ENCODE measurements at regions not wholly inside any gene's neighbourhood (a gene's known extent, or its start where the extent isn't known, plus 50 kb on each side); places are given as distances from the start of the nearest gene placed in this dataset.

DNA sequence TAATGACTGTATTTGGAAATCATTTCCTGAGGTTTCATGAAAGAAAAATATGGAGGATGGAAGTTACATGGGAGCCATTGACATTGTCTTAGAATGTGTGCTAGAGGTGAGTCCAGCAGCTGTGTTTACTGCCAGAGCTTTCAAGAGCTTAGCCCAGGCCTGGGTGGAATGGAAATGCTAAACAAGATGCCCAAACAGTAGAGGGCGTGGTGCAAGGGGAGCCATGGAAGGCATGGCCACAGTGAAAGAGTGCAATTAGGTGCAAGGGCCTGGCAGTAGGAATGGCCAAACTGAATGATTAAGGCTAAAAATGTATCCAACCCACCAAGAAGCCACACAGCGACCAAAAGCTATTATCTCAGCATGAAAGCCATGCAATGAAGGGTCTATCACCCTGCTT is 257.7 kb upstream of the NR2F2 start:
- Mint-ChIP-seq H3K36me3 (no peaks in the 10 kb centered on the region), H3K4me1 (no peaks in the 10 kb centered on the region), H3K27me3 (ENCODE audit: low read depth) (peaks cover 19% of the 10 kb centered on the region), H3K27ac (no peak overlapping the region), H3K9me3 (no peaks in the 10 kb centered on the region), H3K4me3 (no peak overlapping the region)
- no peak for TF ChIP-seq ATF6 (CRISPR knock-in tag; IDR thresholded peaks at IDR 0.05)
- ChIA-PET CTCF (no interaction called here), POLR2A (no interaction called here)
- DNase-seq (ENCODE audit: low spot score) (no peak), ATAC-seq (peak; percentile 36; the same call in 1 of the 2 replicates)

DNA sequence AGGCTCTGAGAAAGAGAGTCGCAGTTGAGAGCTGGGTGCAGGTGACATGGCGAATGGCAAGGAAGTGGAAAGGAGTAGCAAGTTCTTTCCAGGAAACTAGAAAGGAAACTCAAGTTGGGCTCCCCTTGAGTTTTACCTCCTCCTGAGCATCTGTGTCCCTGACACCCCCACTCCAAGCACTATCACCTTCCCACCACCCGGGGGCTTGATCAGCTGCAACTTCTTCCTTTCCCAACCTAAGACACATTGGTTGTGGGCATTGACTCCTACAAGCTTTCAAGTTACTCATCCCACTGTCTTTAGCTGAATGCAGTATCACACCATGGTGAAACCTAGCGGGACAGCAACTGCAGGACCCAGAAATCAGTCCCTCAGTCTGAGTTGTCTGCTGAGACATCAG is 256.6 kb upstream of the NR2F2 start:
- POLR2A ChIA-PET = no interaction called here
- CTCF ChIA-PET = no interaction called here
- peaks cover 26% of the 10 kb centered on the region for H3K27me3 Mint-ChIP-seq (ENCODE audit: low read depth)
- H3K9me3 Mint-ChIP-seq = no peaks in the 10 kb centered on the region
- no peaks in the 10 kb centered on the region for H3K36me3 Mint-ChIP-seq
- no peak overlapping the region for H3K4me3 Mint-ChIP-seq
- ATAC-seq (no peak), DNase-seq (ENCODE audit: low spot score) (no peak)
- H3K27ac Mint-ChIP-seq = no peak overlapping the region
- TF ChIP-seq PRRX2 (CRISPR knock-in tag; IDR thresholded peaks at IDR 0.05) = no peak
- TF ChIP-seq, protein P1, sequence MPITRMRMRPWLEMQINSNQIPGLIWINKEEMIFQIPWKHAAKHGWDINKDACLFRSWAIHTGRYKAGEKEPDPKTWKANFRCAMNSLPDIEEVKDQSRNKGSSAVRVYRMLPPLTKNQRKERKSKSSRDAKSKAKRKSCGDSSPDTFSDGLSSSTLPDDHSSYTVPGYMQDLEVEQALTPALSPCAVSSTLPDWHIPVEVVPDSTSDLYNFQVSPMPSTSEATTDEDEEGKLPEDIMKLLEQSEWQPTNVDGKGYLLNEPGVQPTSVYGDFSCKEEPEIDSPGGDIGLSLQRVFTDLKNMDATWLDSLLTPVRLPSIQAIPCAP (CRISPR knock-in tag; IDR thresholded peaks at IDR 0.05) = no peak
- no peak for TF ChIP-seq FOXJ3 (CRISPR knock-in tag; IDR thresholded peaks at IDR 0.05; ENCODE audit: borderline replicate concordance)
- TF ChIP-seq OVOL2 (CRISPR knock-in tag; IDR thresholded peaks at IDR 0.05; ENCODE audit: borderline replicate concordance) = no peak
- TF ChIP-seq, protein P2, sequence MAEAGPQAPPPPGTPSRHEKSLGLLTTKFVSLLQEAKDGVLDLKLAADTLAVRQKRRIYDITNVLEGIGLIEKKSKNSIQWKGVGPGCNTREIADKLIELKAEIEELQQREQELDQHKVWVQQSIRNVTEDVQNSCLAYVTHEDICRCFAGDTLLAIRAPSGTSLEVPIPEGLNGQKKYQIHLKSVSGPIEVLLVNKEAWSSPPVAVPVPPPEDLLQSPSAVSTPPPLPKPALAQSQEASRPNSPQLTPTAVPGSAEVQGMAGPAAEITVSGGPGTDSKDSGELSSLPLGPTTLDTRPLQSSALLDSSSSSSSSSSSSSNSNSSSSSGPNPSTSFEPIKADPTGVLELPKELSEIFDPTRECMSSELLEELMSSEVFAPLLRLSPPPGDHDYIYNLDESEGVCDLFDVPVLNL (CRISPR knock-in tag; IDR thresholded peaks at IDR 0.05; ENCODE audit: borderline replicate concordance, low read depth) = no peak
- no peak for TF ChIP-seq MAX (CRISPR knock-in tag; IDR thresholded peaks at IDR 0.05)
- H3K4me1 Mint-ChIP-seq = no peaks in the 10 kb centered on the region

GRCh38 chr15:96075895-96076294 is 254.6 kb upstream of the NR2F2 start:
- H3K4me1 Mint-ChIP-seq = no peaks in the 10 kb centered on the region
- no peaks in the 10 kb centered on the region for H3K9me3 Mint-ChIP-seq
- POLR2A ChIA-PET = no interaction called here
- no peak overlapping the region for H3K27ac Mint-ChIP-seq
- H3K36me3 Mint-ChIP-seq = no peaks in the 10 kb centered on the region
- DNase-seq (ENCODE audit: low spot score) = no peak
- no peak for ATAC-seq
- H3K4me3 Mint-ChIP-seq = no peak overlapping the region
- peaks cover 37% of the 10 kb centered on the region for H3K27me3 Mint-ChIP-seq (ENCODE audit: low read depth)
- CTCF ChIA-PET = no interaction called here
- TF ChIP-seq ZNF396 (CRISPR knock-in tag; IDR thresholded peaks at IDR 0.05; ENCODE audit: borderline replicate concordance) (no peak), ETV6 (CRISPR knock-in tag; IDR thresholded peaks at IDR 0.05) (no peak), SP1 (CRISPR knock-in tag; conservative IDR thresholded peaks at IDR 0.05) (no peak), GTF2I (CRISPR knock-in tag; conservative IDR thresholded peaks at IDR 0.05) (no peak), MXD4 (CRISPR knock-in tag; IDR thresholded peaks at IDR 0.05; ENCODE audit: borderline replicate concordance) (no peak), TCF7 (CRISPR knock-in tag; IDR thresholded peaks at IDR 0.05; ENCODE audit: low read depth) (no peak), NFYB (CRISPR knock-in tag; conservative IDR thresholded peaks at IDR 0.05; ENCODE audit: low read depth) (no peak), CREM (CRISPR knock-in tag; IDR thresholded peaks at IDR 0.05) (no peak), ZNF232 (CRISPR knock-in tag; IDR thresholded peaks at IDR 0.05) (no peak), FOXJ3 (CRISPR knock-in tag; IDR thresholded peaks at IDR 0.05; ENCODE audit: borderline replicate concordance) (no peak), ZNF416 (CRISPR knock-in tag; IDR thresholded peaks at IDR 0.05) (no peak), ESRRA (CRISPR knock-in tag; IDR thresholded peaks at IDR 0.05; ENCODE audit: borderline replicate concordance) (no peak)
- TF ChIP-seq, protein P3, sequence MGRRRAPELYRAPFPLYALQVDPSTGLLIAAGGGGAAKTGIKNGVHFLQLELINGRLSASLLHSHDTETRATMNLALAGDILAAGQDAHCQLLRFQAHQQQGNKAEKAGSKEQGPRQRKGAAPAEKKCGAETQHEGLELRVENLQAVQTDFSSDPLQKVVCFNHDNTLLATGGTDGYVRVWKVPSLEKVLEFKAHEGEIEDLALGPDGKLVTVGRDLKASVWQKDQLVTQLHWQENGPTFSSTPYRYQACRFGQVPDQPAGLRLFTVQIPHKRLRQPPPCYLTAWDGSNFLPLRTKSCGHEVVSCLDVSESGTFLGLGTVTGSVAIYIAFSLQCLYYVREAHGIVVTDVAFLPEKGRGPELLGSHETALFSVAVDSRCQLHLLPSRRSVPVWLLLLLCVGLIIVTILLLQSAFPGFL (CRISPR knock-in tag; IDR thresholded peaks at IDR 0.05; ENCODE audit: borderline replicate concordance) = no peak
- TF ChIP-seq, protein P4, sequence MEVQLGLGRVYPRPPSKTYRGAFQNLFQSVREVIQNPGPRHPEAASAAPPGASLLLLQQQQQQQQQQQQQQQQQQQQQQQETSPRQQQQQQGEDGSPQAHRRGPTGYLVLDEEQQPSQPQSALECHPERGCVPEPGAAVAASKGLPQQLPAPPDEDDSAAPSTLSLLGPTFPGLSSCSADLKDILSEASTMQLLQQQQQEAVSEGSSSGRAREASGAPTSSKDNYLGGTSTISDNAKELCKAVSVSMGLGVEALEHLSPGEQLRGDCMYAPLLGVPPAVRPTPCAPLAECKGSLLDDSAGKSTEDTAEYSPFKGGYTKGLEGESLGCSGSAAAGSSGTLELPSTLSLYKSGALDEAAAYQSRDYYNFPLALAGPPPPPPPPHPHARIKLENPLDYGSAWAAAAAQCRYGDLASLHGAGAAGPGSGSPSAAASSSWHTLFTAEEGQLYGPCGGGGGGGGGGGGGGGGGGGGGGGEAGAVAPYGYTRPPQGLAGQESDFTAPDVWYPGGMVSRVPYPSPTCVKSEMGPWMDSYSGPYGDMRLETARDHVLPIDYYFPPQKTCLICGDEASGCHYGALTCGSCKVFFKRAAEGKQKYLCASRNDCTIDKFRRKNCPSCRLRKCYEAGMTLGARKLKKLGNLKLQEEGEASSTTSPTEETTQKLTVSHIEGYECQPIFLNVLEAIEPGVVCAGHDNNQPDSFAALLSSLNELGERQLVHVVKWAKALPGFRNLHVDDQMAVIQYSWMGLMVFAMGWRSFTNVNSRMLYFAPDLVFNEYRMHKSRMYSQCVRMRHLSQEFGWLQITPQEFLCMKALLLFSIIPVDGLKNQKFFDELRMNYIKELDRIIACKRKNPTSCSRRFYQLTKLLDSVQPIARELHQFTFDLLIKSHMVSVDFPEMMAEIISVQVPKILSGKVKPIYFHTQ (CRISPR knock-in tag; IDR thresholded peaks at IDR 0.05) = no peak
- TF ChIP-seq, protein P5, sequence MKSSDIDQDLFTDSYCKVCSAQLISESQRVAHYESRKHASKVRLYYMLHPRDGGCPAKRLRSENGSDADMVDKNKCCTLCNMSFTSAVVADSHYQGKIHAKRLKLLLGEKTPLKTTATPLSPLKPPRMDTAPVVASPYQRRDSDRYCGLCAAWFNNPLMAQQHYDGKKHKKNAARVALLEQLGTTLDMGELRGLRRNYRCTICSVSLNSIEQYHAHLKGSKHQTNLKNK (CRISPR knock-in tag; IDR thresholded peaks at IDR 0.05) = no peak
- TF ChIP-seq, protein P6, sequence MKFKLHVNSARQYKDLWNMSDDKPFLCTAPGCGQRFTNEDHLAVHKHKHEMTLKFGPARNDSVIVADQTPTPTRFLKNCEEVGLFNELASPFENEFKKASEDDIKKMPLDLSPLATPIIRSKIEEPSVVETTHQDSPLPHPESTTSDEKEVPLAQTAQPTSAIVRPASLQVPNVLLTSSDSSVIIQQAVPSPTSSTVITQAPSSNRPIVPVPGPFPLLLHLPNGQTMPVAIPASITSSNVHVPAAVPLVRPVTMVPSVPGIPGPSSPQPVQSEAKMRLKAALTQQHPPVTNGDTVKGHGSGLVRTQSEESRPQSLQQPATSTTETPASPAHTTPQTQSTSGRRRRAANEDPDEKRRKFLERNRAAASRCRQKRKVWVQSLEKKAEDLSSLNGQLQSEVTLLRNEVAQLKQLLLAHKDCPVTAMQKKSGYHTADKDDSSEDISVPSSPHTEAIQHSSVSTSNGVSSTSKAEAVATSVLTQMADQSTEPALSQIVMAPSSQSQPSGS (CRISPR knock-in tag; IDR thresholded peaks at IDR 0.05; ENCODE audit: borderline replicate concordance, low read depth) = no peak
